Peyer's patch (tissue), 4 donors: ENCODE measurements at regions not wholly inside any gene's neighbourhood (a gene's known extent, or its start where the extent isn't known, plus 50 kb on each side); places are given as distances from the start of the nearest gene placed in this dataset.

Experiments used
- DNase-seq, 3 donors: peaks; one replicate each; pipeline ENCODE4 v3.0.0-alpha.2; 2017 to 2019
- H3K27ac ChIP-seq, 4 donors: fragments of 200-600 bp; sonication (generic); one replicate each; pipeline ENCODE4 v1.5.1; 2016 to 2019
- H3K27me3 ChIP-seq, 2 donors: fragments of 200-600 bp; sonication (generic); one replicate each; pipeline ENCODE4 v1.5.1; 2019
- H3K36me3 ChIP-seq, 3 donors: fragments of 200-600 bp; sonication (generic); one replicate each; pipeline ENCODE4 v1.5.1; 2016 to 2019
- H3K4me1 ChIP-seq, 4 donors: fragments of 200-600 bp; sonication (generic); one replicate each; pipeline ENCODE4 v1.5.1; 2016 to 2019
- H3K4me3 ChIP-seq, 4 donors: fragments of 200-600 bp; sonication (generic); 1 replicate in 3 of 4; 2 replicates in 1 of 4; pipeline ENCODE4 v1.5.1; 2016 to 2019; ENCODE audit warnings: mild to moderate bottlenecking in 1 of 4
- H3K9me3 ChIP-seq, 4 donors: fragments of 200-600 bp; sonication (generic); one replicate each; pipeline ENCODE4 v1.5.1; 2016 to 2019; ENCODE audit warnings: mild to moderate bottlenecking in 1 of 4
- CTCF ChIP-seq, 6 experiments: fragments of 450-650 bp in 4 of 6; fragments of 200-600 bp in 2 of 6; sonication (generic) in 1 of 6; IDR thresholded peaks; one replicate each; pipeline ENCODE4 v1.5.1; 2017 to 2019; ENCODE audit warnings: antibody characterized with exemption in 6 of 6, mild to moderate bottlenecking in 3 of 6, moderate library complexity in 1 of 6
- POLR2A ChIP-seq, 2 donors: fragments of 450-650 bp; IDR thresholded peaks; one replicate each; pipeline ENCODE4 v1.5.1; 2017; ENCODE audit warnings: antibody characterized with exemption in 2 of 2, mild to moderate bottlenecking in 2 of 2, moderate library complexity in 2 of 2

- no peak for DNase-seq
Observed at GRCh38 chr9:26310294-26310693, 582.3 kb downstream of the CAAP1 start.

GRCh38 chr9:26308328-26308727, 584.3 kb downstream of the CAAP1 start:
- Histone ChIP-seq H3K9me3 (no peaks in the 10 kb centered on the region), H3K27ac (no peak overlapping the region), H3K36me3 (no peaks in the 10 kb centered on the region), H3K27me3 (no peaks in the 10 kb centered on the region), H3K4me3 (no peak overlapping the region), H3K4me1 (no peaks in the 10 kb centered on the region)
- TF ChIP-seq POLR2A (IDR thresholded peaks at IDR 0.05) (no peak), CTCF (IDR thresholded peaks at IDR 0.05) (no peak)
- DNase-seq: no peak

More at GRCh38 chr9:26310294-26310693, 582.3 kb downstream of the CAAP1 start:
- Histone ChIP-seq H3K27ac (no peak overlapping the region), H3K4me3 (no peak overlapping the region), H3K4me1 (no peaks in the 10 kb centered on the region), H3K27me3 (no peaks in the 10 kb centered on the region), H3K36me3 (no peaks in the 10 kb centered on the region), H3K9me3 (no peaks in the 10 kb centered on the region)
- TF ChIP-seq CTCF (IDR thresholded peaks at IDR 0.05) (no peak), POLR2A (IDR thresholded peaks at IDR 0.05) (no peak)

- H3K4me3 ChIP-seq: no peak overlapping the region
- no peak for DNase-seq
- H3K36me3 ChIP-seq: no peaks in the 10 kb centered on the region
- no peak for TF ChIP-seq POLR2A (IDR thresholded peaks at IDR 0.05)
- TF ChIP-seq CTCF (IDR thresholded peaks at IDR 0.05): no peak
- no peak overlapping the region for H3K27ac ChIP-seq
- no peaks in the 10 kb centered on the region for H3K4me1 ChIP-seq
- H3K9me3 ChIP-seq: no peaks in the 10 kb centered on the region
- H3K27me3 ChIP-seq: no peaks in the 10 kb centered on the region
Observed at GRCh38 chr9:26301659-26302058, 590.9 kb downstream of the CAAP1 start.

- Histone ChIP-seq H3K27me3 (no peaks in the 10 kb centered on the region), H3K4me1 (no peaks in the 10 kb centered on the region), H3K27ac (no peak overlapping the region), H3K9me3 (no peaks in the 10 kb centered on the region), H3K4me3 (no peak overlapping the region), H3K36me3 (no peaks in the 10 kb centered on the region)
- no peak for DNase-seq
- no peak for TF ChIP-seq CTCF (IDR thresholded peaks at IDR 0.05)
- no peak for TF ChIP-seq POLR2A (IDR thresholded peaks at IDR 0.05)
Observed at GRCh38 chr9:26301046-26301445, 591.6 kb downstream of the CAAP1 start.

- TF ChIP-seq CTCF (IDR thresholded peaks at IDR 0.05) (no peak), POLR2A (IDR thresholded peaks at IDR 0.05) (no peak)
- DNase-seq: no peak
- no peaks in the 10 kb centered on the region for H3K9me3 ChIP-seq
- H3K4me1 ChIP-seq: no peaks in the 10 kb centered on the region
- no peaks in the 10 kb centered on the region for H3K36me3 ChIP-seq
- H3K27me3 ChIP-seq: no peaks in the 10 kb centered on the region
- no peak overlapping the region for H3K27ac ChIP-seq
- no peak overlapping the region for H3K4me3 ChIP-seq
Observed at GRCh38 chr9:26296910-26297572, 595.6 kb downstream of the CAAP1 start.

GRCh38 chr9:26292943-26293342, 599.7 kb downstream of the CAAP1 start:
- Histone ChIP-seq H3K27ac (no peak overlapping the region), H3K4me3 (no peak overlapping the region), H3K9me3 (no peaks in the 10 kb centered on the region), H3K4me1 (no peaks in the 10 kb centered on the region), H3K27me3 (no peaks in the 10 kb centered on the region), H3K36me3 (no peaks in the 10 kb centered on the region)
- no peak for TF ChIP-seq CTCF (IDR thresholded peaks at IDR 0.05)
- TF ChIP-seq POLR2A (IDR thresholded peaks at IDR 0.05): no peak
- no peak for DNase-seq
